ENCODE measurements at regions not wholly inside any gene's neighbourhood (a gene's known extent, or its start where the extent isn't known, plus 50 kb on each side); places are given as distances from the start of the nearest gene placed in this dataset.
"Not testable (repeated sequence)": the region's sequence is repeated elsewhere in the genome, so short reads cannot be mapped to it uniquely, and the experiment has no call there.

DNA sequence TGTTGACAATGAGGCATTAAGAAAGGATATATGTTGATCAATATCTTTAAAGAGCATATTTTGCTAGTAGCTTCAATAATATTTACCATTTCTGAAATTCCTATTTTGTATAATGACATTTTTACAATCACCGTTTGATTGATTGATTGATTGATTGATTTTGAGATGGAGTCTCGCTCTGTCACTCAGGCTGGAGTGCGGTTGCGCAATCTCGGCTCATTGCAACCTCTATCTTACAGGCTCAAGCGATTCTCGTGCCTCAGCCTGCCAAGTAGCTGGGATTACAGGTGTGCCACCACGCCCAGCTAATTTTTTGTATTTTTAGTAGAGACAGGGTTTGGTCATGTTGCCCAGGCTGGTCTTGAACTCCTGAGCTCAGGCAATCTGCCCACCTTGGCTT is 150.9 kb upstream of the TEX13D start:
- not testable (repeated sequence) for TF ChIP-seq CTCF (conservative IDR thresholded peaks at IDR 0.05 in 1 of 2, IDR thresholded peaks at IDR 0.05 in 1 of 2; ENCODE audit: extremely low read depth in 1 of 2, insufficient read depth in 1 of 2, low read depth in 1 of 2, low read length in 2 of 2); EZH2 (IDR thresholded peaks at IDR 0.05; ENCODE audit: borderline replicate concordance, low read length)
